Fibroblast of skin of right quadriceps (primary cell): ENCODE measurements at regions not wholly inside any gene's neighbourhood (a gene's known extent, or its start where the extent isn't known, plus 50 kb on each side); places are given as distances from the start of the nearest gene placed in this dataset.
"Not testable (repeated sequence)": the region's sequence is repeated elsewhere in the genome, so short reads cannot be mapped to it uniquely, and the experiment has no call there.

Experiments
- DNase-seq: peaks from one replicate; pipeline ENCODE4 v3.0.0-alpha.2; 2013

DNA sequence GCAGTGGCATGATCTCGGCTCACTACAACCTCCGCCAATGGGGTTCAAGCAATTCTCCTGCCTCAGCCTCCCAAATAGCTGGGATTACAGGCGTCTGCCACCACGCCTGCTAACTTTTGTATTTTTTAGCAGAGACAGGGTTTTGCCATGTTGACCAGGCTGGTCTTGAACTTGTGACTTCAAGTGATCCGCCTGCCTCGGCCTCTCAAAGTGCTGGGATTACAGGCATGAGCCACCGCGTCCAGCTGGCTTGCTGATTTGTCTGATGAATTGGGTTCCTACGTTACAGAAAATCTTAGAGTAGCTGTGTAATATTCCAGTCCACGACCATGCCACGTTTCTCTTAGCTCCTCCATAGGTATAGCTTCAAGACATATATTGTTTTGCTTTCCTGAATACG lies 102.6 kb upstream of the OTOS start:
- not testable (repeated sequence) for DNase-seq

DNA sequence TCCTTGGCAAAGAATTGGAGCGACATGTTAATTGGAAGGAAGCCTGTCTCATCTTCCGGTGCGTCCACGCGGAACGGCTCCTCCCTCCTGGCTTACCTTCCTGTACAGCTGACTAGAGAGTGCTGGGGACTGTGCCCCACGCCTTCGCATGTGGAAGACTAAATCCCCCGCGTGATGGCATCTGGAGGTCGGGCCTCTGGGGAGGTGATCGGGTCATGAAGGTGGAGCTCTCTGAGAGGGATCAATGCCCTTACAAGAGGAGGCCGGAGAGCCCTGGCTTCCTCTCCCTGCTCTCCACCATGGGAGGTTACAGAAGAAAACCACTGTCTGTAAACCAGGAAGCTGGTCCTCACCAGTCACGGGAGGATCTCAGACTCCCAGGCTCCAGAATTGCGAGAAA lies 104.1 kb upstream of the OTOS start:
- no peak for DNase-seq

- no peak for DNase-seq
Measured at GRCh38 chr2:240245184-240245583, 104.7 kb upstream of the OTOS start.

DNA sequence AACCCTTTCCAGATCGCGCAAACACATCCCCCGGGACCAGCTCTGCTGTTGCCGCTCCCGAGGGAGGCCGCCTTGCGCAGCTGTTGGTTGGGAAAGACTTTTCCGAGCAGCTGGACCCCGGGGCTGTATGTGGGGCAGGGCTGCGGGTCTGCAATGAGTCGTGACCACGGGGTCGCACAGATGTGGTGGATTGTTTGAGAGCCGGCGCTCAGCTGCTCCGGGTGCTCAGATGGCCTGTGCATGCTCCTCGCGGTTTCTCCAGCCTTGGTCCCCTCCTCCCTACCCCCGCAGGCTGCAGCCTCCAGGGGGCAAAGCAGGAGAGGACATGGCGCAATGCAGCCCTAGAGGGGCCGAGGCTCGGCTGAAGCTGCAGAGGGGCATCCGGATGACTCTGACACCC lies 105.2 kb upstream of the OTOS start:
- no peak for DNase-seq

DNA sequence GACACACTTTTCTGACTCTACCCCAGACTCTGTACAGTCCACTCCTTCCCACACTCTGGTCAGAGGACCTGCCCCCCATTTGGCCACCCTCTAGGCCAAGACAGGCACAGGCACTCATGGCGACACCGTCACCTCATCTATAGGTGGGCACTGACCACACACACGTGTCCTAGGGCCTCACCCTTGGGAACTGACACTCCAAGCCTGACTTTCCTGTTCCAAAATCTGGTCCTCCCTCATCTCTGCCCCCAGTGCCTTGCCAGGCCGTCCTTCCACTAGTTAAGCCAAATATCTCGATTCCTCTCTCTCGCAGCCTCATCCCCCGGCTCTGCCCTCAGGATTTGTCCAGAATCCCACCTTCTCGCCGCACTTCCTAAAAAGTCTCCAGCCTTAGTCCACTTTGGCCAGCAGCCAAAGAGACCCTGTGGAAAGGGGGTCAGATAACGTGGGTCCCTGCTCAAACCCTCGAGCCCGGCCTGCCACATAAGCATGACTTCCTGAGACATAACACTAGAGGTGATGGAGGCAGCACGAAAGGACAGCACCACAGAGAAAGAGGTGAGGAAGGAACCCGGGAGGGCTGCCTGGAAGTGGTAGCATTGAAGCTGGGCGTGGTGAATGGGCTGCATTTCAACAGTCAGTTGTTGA lies 105.8 kb upstream of the OTOS start:
- DNase-seq = no peak

DNA sequence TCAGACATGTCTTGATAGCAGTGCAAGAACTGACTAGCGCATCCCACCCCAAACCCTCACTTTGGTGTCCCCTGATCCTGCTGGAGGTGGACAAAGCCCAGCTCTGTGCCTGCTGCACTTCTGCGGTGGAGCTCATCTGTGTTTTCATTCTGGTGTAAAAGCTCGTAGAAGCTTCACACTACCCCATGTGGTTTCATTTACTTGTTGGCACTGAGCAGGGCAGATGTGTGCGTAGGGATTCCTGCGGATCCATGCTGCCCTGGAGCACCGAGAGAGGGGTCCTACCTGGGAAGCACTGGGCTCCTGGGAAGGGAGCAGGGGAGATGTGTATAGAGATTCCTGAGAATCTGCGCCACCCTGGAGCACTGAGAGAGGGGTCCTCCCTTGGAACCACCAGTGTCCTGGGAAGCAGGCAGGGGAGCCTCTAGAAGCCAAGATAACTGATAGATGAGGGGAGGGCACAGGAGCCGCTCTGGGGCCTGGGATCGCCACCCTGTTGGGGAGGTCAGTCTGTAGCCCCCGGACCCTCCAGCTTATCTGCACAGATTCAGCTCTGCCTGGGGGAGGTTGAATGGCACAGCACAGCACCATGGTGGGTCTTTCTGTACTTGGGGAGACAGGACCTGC lies 106.9 kb upstream of the OTOS start:
- DNase-seq = no peak

- no peak for DNase-seq
Measured at GRCh38 chr2:240247868-240248720, 107.6 kb upstream of the OTOS start.

- no peak for DNase-seq
Measured at GRCh38 chr2:240248721-240249422, 108.4 kb upstream of the OTOS start.

- no peak for DNase-seq
Measured at GRCh38 chr2:240249423-240250149, 109.1 kb upstream of the OTOS start.

DNA sequence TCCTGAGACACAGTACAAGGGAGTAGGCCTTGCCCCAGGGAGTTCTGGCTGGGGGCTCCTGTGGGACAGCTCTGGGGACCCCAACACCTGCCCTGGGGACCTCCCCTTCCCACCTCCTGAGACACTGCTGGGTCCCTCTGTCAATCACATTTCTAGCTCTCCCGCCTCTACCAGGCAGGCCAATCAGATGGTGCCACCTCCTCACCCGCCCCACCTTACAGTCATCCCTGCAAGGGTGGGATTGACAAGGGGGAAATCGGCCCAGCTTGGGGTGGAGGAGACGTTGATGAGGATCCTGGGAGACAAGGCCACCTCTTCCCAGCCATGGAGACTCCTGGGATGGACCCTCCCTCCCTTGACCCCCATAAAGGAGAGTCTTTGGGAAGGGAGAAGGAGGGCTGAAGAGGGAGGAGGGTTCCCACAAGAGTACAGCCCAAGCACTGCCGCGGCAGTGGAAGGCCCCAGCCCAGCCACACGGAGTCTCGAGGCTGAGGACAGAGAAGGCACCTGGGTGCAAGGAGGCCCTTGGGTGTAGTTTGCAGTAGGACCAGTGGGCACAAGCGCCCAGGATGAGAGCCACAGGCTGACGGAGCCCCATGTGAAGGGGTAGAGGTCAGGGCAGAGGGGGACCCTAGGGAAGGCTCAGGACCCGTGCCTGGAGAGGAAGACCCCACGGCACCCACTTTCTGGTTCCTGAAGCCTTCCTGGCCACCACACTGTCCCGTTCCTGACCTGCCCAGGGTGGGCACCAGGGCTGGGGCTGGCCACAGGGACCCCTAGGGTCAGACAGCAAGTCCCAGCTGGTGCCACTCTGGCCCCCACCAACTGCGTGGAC lies 109.9 kb upstream of the OTOS start:
- no peak for DNase-seq

GRCh38 chr2:240250985-240251847 lies 110.8 kb upstream of the OTOS start:
- DNase-seq = peak; percentile 28

DNA sequence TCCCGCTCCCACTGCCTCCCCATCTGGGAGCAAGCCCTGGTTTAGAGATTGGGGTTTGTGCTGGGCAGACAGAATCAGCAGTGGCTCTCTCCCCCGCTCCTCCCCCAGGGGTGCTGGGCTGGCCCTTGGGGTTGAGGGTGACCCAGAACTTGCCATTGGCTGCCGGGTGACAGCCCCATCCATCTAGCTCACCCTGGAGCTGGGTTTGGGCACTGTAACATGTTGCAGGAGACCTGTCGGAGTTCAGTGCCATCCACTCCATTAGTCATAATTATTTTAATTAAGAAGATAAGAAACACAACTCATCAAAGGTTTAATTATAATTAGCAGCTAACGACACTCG lies 111.4 kb upstream of the OTOS start:
- DNase-seq = no peak

DNA sequence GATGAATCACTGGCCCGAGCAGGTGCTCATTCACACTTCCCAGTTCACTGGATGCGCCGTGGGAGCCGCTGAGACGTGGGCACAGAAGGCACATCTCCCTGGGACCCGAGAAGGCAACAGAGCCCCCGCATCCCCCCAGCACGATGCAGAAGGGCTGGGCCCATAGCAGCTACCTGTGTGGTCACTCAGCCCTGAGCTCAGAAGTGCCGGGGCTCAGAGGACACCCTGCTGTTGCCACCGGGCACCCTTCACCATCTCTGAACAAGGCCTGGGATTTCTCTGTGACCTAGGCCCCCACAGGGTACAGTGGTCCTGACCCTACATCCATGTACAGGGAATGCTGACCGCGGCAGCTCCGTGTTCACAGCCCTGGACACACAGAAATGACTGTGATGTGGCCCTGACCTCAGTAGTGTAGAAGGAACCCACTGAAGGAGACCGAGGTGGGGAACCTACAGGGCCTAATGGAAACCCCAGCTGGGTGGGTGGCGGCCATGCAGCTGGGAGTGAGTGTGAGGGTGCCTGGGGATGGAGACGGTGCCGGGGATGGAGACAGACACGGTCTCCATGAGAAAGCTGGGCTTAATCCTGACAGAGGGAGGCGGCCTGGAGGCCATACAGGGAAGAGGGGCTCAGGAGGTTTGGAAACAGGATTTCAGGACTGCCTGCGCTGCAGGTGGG lies 111.9 kb upstream of the OTOS start:
- DNase-seq = no peak

DNA sequence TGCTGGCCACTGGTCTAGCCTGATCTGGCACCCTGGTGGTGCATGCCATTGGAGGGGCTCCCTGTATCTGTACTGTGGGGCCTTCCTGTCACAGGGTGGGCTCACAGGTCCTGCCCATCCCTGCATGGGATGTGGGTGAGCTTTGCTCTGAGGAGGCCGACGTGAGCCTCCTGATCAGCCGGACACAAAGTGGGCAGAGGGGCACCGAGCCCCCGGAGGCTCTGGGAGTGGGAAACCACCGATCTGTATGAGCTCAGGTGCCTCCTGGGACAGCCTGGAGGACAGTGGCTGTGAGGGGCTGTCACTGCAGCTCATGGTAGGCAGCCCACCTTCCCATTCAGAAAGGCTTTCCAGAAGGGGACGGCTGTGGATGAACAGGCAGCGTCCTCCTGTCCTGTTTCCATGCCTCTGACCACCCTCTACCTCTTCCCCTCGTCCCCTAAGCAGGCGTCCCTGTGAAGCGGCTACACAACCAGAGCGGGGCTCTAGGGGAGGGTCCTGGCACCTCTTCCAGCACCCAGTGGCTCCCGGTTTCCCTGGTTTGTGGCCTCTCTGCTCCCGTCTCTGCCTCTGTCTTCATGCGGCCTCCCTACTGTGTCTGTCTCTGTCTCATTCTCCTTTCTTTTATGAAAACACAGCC lies 112.5 kb upstream of the OTOS start:
- no peak for DNase-seq

DNA sequence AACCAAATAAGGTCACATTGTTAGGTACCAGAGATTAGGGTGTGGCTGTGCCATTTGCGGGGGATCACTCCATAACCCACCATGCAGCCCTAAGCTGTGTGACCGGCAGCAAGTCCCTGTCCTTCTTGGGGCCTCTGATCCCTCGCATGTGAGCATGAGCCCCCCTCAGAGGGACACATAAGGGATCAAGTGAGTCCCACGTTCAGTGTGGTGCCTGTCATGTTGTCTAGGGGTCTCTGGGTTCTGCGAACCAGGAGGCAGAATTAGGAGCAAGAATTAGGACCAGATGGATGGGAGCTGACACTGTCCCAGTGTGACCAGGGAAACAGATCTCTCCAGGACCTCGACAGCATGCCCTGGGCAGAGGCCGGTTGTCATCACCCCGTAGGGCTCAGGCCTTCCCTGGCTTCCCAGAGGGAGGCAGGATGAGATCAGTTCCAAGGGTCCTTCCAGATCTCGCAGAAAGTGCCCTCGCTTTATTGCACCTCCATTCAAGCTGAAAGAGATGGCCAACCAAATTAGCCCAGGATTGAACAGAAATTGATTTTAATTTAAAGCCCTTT lies 113.2 kb upstream of the OTOS start:
- DNase-seq = no peak

- DNase-seq = no peak
Measured at GRCh38 chr2:240254337-240255164, 114.1 kb upstream of the OTOS start.

DNA sequence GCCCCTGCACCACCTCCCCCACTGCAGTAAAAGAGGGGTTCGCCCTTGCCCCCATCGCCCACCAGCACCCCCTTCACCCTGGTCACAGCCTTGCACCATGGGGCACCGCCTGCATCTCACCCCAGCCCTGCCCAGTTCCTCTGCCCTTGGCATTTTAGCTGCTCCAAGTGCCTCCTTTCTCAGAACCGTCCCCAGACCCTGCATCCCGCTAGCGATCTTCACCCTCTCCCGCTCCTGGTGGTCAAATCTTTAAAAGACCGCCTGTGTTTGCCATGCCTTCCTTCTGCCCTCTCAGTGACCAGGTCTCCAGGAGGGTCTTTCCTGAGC lies 114.7 kb upstream of the OTOS start:
- no peak for DNase-seq

GRCh38 chr2:240255811-240256703 lies 115.6 kb upstream of the OTOS start:
- DNase-seq = no peak
